ENCODE measurements at regions not wholly inside any gene's neighbourhood (a gene's known extent, or its start where the extent isn't known, plus 50 kb on each side); places are given as distances from the start of the nearest gene placed in this dataset.
"Not testable (repeated sequence)": the region's sequence is repeated elsewhere in the genome, so short reads cannot be mapped to it uniquely, and the experiment has no call there.

- TF ChIP-seq EZH2 (IDR thresholded peaks at IDR 0.05; ENCODE audit: low read length); CTCF (optimal IDR thresholded peaks at IDR 0.05 in 1 of 3, IDR thresholded peaks at IDR 0.05 in 1 of 3, conservative IDR thresholded peaks at IDR 0.05 in 1 of 3; ENCODE audit: extremely low read depth in 1 of 3, insufficient read depth in 2 of 3, low read length in 3 of 3): not testable (repeated sequence)
Observed at GRCh38 chr9:124177522-124177921, 80.2 kb upstream of the NEK6 start.

All from keratinocyte (primary cell).